SW 1271 (cell line): ENCODE measurements at regions not wholly inside any gene's neighbourhood (a gene's known extent, or its start where the extent isn't known, plus 50 kb on each side); places are given as distances from the start of the nearest gene placed in this dataset.

Source experiments
- DNase-seq, 2 experiments: peaks; one replicate each; lab custom pipeline; 2025; lab: John Stamatoyannopoulos, UW

DNA sequence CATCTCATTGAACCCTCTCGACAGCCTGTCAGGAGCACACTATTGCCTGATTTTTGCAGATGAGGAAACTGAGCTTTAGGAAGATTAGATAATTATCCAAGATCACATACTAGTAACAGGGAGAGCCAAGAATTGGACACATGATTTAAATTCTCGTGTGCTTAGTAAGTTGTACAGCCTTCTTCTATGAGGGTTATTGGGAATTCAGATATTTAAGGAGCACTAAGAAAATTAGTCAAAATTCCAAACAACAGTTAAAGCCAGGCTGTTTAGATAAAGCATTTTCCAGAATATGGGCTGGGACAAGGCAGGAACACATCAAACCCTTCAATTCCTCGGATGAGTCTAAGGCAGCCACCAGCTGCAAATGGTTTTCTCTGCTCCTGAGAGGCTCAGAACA lies 148.8 kb downstream of the TMEM30B start:
- no peak for DNase-seq

DNA sequence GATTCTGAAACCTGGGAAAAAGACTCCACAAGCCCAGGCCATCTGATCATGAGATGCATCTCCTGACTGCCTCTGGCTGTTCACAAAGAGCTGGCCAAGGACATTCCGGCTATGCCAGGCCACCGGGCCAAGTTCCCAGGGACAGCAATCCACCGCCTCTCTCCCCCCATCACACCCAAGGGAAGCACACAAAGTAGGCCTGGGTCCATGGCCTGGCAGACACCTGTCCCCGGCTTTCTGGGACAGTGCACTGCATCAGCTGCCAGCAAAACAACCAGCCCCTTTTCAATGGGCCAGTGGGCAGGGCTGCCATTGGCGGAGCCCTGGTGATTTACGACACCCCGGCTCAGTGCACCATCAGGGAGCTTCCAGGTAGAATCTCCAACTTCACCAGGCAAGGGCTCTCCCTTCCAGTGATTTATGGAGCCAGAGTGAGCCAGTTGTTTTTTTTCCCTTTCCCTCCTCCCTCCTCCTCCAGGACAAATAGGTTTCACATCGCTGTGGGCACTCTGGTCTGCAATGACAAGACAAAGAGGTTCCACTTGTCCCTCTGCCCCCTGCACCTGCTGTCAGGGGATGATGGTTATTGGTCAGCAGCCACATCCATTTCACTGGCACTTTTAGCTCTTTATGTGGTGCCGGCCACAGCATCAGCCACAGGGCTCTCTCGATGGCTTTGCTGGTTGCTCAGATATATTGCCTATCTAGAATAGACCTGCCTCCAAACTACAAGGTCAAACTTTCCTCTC lies 149.6 kb downstream of the SLC38A6 start:
- no peak for DNase-seq

DNA sequence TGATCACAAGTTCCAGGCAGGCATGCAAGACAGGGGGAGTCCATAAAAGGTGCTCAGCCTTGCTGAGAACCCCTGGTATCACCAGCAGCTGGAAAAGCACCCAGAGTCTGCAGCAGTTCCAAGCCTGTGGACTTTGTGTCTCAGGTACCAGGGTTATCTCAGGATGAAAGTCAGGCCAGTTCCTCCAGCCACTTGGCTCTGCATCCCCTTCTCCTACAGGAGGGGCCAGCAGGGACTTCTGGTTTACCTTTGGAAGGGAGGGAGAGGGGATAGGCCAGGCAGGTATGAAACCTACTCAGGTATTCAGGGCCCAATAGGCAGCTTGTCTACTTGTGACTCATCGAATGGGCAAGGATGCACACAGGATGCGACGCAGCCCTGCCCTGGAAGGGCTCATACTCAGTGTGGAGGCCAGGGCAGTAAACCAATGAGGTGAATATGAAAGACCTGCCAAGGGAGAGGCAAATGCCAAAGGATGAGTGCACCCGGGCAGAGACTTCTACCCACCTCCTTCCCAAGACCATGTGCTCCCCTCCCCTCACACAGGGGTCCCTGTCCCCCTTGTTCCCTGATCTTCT lies 148.2 kb downstream of the SLC38A6 start:
- no peak for DNase-seq

DNA sequence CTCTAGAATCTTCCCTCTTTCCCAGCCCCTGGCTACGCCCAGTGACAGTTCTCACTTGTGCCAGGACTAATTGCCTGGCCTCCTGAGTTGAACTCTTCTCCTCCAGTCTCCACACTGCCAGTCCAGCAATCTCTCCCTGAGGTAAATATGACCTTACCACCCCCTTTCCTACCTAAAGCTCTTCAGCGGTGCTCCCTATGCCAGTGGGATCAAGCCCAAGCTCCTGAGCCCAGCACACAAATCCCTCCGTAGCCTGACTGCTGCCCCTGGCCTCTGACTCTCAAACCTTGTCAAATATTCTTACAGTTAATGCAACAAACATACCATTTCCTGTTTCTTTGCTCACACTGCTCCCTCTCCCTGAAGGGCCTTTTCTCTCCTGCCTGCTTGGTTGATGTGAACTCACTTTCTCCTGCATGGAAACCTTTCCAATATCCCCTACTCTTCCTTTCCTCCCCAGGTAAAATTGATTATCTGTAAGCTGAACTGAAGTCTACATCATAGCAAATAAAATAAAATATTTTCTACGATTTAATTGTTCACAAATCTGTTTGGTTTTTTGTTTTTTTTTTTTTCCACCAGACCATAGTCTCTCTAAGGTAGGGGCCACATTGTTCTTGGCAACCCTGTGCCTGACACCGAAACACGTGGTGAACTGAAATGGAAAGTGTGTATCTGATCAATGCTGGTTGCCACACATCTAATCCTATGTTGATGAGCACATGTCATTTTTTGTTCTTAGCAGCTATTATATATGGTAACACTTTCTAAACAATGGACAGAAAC lies 147.5 kb downstream of the SLC38A6 start:
- no peak for DNase-seq

DNA sequence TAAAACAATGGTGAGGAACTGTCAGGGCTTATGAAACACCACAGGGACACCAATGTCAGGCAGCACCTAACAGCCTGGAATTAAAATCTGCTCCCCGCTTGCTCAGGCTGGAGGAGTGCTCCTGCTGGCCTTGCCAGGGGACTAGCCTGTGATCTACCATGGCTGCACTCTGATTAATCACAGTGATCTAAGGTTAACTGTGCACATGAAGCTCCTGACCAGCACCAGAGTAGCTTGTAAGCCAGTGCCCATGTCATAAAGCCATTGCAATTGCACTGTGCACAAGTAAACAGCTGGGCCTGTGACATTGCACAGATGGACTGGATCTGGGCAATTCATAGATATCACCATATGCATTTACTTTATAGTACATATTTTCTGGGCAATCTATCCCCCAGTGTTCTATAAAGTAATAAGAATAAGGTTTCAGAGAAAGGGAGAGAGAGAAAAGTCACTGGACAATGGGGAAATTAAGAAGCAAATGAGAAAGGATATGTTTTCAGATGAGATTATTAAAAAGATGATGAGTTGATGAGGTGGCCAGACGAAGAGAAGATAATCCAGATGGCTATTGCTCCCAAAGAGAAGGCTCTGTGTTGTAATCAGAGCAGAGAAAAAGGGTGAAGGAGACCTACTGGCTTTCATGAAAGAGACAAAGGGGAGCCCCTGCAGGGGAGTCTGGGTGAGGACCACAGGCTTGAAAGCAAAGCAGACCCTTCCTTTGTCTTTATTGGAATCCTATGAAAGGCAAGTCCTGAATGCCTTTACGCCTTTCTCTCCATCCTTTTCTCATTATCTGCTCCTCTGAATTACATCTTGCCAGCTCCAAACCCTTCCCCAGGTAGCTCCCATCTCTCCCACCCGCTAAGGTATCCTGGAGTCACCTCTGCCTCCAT lies 145.8 kb downstream of the SLC38A6 start:
- DNase-seq, result no peak

DNA sequence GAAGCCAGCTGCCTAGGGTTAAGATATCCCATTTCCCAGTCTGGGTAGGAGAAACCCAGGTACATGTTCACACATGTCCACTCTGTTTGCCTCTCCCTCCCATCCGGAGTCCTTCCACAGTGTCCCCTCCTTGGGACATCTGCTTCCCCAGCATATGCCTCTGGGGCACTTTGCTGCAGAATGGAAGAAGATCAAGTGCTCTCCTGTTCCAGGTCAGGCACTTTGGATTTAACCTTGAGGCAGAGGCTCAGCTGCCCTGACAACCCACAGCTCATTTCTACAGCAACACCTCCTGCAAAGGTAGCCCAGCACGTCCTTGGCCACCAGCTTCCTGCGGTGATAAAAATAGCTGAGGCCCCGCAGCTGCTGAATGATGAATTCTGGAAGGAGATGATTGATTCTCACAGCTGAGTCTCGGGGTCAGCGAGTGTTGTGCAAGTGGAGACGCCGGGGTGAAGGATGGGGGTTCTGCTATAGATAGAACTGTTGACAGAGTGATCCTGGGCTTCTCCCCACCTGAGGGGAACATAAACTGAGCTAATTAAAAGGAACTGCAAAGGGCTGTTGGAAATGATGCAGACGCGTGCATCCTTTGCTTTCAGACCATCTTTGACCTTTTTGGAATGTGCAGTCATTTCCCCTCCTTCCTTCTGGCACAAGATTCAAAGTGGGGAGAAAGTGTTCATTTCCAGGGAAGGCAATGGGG lies 145.0 kb downstream of the SLC38A6 start:
- no peak for DNase-seq

DNA sequence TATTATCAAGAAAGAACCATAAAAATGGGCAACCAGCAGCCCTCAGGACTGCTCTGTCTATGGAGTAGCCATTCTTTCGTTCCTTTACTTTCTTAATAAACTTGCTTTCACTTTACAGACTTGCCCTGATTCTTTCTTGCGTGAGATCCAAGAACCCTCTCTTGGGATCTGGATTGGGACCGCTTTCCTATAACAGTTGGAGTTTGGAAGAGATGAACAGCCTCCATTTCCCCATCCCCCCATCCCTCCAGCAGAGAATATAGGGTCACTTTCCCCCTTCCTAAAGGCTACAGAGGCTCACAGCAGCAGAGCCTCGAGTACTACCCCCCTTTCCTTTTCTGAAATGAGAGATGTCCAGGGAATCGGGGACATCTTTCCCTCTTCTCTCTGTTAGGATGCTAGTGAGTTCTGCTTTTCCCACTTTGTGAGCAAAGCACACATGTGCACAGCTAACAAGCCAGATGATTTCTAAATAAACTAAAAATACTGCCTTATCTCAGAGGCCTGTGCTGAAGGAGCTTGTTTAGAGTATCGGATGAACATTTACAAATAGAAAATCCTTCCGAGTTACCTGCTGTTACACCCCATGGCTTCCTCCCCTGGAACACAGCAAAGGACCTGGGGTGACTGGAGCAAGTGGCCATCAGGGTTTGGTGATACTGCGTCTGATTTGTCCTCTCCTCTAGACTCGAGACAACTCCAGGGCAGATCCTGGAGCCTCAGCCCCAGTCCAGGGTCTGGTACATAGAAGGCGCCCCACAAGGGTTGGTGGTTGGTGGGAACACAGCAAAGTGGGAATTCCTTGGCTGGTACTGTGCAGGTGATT lies 144.2 kb downstream of the SLC38A6 start:
- DNase-seq, result no peak

DNA sequence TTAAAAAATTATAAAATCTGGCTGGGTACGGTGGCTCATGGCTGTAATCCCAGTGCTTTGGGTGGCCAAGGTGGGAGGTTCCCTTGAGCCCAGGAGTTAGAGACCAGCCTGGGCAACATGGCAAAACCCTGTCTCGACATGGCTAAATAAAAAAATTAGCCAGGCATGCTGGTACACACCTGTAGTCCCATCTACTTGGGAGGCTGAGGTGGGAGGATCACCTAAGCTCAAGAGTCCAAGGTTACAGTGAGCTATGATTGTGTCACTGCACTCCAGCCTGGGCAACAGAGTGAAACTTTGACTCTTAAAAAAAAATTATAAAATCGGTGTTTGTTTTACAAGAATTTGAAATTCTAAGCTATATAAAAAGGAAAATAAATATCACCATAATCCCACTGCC lies 141.8 kb downstream of the SLC38A6 start:
- DNase-seq, result no peak

DNA sequence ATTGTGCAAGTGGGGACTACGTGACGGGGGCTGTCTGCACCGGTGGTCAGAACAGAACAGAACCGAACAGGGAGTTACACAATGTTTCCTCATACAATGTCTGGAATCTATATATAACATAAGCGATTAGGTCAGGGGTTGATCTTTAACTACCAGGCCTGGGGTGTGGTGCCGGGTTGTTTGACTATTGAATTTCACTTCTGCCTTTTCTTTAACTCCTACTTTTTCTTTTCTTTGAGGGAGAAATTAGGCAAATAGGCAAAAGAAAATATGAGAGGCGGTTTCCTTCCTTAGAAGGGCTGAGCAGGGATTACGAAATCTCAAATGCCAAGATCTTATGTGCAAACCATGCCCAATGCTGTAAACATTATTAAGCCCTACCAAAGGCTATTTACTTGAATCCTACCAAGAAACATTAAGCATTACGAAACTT lies 140.3 kb downstream of the SLC38A6 start:
- no peak for DNase-seq

DNA sequence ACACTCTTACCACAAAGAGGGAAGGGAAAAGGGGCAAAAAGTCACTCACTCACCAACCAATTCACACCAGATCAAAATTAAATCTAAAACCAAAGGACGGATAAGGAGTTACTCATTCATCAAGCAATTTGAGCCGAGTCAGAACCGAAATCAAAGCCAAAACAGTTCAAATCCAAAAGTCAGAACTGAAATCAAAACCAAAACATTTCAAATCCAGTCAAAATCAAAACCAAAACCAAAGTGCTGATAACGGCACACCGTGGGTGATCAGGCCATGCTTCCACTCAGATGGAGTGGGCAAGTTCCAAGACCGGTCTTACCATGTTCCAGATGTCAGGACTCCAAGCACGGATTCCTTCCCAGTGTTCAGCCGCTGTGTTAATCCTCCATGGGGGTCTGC lies 139.5 kb downstream of the SLC38A6 start:
- DNase-seq, result no peak

DNA sequence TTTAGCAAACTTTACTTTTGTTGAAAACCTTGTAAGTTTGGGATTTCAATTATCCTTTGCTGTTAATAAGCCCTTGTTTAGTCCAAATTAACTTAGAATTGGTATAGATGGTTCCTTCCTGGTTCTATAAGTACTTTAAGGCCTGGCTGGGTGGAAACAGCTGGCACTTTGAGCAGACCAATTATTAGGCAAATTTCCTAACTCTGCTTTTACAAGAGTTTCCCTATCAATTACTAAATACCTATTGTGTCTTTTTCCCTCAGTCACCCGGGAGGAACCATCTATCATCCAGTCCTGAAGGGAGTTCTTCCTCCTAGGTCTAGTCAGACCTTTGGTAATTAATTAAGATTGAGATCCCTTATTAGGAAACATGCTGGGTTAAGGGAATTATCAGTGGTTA lies 138.0 kb downstream of the SLC38A6 start:
- DNase-seq, result no peak

DNA sequence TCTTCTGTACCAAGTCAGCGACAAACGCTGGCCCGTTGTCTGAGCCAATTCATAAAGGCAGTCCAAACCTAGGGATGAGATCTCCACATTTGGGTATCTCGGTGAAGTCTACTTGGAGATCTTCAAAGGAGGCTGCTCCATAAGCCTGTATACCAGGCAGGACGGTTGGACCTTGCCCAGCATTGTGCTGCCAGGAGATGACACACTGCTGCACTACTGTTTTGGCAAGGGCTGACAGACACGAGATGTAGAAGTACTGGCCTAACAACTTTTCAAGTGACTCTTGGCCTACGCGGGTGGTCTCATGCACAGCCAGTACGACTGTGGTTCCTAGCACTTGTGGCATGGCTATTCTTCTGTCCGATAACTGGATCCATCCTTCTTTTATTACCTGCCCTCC lies 135.3 kb downstream of the SLC38A6 start:
- no peak for DNase-seq

DNA sequence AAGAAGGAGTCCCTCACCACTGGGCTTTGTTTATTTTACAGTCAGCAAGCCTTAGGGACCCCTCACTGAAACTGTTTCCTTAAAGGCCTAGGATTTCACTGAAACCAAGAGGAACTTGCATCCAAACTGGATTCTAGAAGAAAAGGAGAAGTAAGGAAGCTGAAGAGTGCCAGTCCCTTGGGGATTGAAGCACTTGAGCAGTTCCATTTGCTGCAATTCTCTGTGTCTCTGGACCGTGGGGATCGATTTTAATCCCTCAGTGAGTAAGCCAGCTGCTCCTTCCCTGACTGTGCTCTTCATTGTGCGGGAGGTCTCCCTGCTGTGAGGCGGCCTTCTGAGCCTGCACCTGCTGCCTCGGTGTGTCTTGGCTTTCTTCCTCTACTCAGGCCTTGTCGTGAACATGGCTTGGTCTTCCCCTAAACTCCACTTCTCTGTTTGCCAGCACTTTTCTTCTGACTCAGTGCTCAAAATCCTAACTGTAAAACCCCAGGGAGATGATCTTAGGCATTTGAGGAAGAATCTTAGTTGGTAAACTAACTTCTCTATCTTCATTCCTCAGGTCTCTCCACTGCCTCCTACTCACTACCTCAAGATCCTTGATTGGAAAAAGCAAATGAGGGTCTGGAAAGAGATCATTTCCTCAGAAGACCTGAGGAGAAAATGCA lies 132.6 kb downstream of the SLC38A6 start:
- DNase-seq, result no peak

DNA sequence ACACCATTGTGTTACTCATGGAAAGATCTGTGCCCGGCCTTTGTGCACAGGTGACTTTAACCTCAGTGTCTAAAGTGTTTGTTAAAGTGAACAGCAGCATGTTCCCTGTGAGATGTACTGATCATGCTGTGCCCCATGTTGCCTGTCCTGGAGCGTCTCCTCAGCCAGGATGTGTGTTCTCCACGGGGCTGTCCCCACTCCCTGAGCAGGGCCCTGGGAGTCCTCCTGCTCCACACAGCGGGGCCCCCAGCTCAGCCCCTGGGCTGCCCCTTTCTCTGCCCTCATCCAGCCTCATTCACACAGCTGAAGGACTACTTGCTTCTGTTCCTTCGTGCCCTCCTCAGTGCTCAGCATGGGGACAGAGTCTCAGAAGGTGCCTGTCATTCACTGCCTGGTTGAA lies 131.5 kb downstream of the SLC38A6 start:
- DNase-seq, result no peak

DNA sequence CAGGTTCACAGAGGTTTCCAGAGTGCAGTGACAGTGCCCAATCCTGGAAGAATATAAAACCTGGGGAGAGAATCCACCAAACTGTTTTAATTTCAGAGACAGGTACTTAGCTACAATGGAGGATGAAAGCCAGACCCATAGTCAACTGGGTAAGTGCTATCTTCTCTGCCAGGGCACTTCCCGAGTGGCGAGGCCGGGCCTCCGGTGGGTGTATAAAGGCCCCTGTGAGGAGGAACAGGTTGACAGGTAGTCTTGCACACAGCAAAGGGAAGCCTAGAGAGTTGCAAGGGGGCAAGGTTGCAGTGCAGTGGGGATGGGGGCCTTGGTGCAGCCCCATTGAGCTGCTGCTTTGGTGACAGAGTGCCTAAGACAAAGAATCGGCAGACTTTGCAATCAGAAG lies 130.7 kb downstream of the SLC38A6 start:
- DNase-seq, result no peak

DNA sequence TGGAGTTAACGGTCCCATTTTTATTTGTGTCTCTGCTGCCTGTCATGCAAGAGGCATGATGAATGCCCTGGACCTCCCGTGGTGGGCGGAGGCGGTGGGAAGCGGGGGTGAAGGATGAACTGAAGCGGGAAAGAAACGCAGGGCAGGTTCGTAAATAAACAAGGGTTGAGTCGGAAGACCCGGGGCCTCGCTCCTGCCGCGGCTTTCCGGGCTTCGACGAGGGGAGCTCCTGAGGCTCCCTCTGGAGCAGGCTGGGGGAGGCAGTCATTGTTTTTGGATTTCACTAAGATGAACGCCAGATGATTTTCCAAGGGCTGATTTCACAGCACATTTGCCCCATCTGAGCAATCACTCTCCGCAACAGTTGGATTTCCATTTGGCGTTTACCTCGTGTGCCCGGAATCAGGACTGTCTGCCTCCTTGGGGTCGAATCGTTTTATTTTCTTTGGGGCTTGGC lies 130.2 kb downstream of the SLC38A6 start:
- no peak for DNase-seq

DNA sequence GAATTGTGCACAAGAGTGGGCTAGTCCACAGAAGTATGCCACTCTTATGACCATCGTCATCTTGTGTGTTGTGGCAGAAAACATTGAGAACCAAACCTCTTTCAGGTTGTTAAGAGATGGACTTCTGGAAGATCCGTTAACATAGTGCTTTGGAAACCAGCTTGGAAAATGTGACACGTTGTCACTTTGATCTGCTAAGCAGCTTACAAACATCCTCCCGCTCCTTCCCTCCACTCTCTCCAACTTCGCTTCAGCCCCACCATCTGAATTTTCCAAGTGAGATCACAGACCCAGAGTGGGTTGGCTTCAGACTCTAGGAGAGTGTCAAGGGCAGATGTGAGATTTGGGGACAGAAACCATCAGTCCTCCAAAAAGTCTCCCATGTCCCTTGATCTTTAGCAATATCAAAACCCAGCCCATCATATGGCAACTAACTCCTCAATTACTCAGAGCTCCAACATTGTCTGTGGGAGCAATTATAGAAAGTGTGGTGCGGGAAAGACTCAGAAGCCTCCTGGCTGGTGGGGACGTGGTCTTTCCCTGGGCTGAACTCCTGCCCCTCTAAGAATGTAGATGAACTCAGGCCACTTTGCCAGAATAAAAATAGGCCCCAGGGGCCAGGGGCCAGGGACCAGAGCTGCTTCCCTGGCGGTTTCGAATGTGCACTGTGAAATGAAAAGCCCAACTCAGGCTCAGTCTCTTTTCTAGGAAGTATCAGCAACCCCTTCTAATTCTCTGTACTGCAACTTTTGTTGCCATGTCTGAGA lies 129.5 kb downstream of the SLC38A6 start:
- no peak for DNase-seq

DNA sequence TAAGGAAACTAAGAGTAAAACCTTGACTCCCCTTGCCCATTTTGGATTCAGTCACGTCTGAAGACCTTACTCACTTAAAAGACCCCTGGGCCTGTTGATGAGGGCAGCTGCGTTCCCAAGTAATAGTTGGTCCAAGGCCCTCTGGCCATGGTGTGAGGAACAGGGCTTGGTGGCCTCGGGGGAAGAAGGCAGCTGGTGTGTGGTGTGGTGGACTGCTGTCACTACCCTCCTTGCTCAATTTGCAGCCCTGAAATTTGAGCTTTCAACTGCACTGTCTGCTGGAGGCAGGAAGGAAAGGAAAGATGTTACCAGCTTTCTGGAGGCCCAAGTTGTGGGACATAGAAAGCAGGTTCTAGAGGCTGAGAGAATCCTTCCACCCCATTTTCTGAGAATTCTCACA lies 128.2 kb downstream of the SLC38A6 start:
- no peak for DNase-seq

DNA sequence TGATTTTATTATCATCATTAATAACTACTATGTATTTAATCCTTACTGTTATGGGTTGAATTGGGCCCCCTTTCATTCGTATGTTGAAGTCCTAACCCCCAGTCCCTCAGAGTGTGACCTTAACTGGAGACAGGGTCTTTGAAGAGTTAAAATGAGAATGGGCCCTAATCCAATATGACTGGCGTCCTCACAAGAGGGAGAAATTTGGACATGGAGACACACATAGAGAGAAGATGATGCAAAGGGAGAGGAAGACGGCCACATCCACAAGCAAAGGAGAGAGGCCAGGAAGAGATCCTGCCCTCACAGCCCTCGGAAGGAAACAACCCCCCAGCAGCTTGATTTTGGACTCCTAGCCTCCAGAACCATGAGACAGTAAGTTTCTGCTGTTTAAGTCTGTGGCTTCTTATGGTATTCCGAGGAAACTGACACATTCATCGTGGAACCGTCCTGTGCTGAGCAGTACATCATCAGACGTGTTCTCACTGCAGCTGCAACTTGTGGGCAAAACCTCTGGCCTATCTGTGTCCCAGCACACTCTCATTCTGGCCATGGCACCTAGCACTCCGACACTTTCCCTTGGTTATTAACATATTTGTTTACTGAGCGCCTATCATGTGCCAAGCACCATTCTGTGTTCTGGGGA lies 127.6 kb downstream of the SLC38A6 start:
- DNase-seq, result no peak
